Stimulated activated naive CD8-positive, alpha-beta T cell treated with anti-CD3 and anti-CD28 coated beads, Interleukin-15, Interleukin-2, amounts not matched to agents 100 ng/mL and 50 ng/mL, for 24 hours (primary cell): ENCODE measurements at regions not wholly inside any gene's neighbourhood (a gene's known extent, or its start where the extent isn't known, plus 50 kb on each side); places are given as distances from the start of the nearest gene placed in this dataset.

ENCODE experiments used
- H3K27ac Mint-ChIP-seq: one replicate; pipeline ENCODE4 v1.8.0; 2021; ENCODE audit warnings: mild to moderate bottlenecking, mixed read lengths
- H3K27me3 Mint-ChIP-seq: one replicate; pipeline ENCODE4 v1.8.0; 2021; ENCODE audit warnings: mixed read lengths
- H3K36me3 Mint-ChIP-seq: one replicate; pipeline ENCODE4 v1.8.0; 2021; ENCODE audit warnings: low read depth, mixed read lengths
- H3K4me1 Mint-ChIP-seq: one replicate; pipeline ENCODE4 v1.8.0; 2021; ENCODE audit warnings: low read depth, mixed read lengths
- H3K4me3 Mint-ChIP-seq: one replicate; pipeline ENCODE4 v1.8.0; 2021; ENCODE audit warnings: mild to moderate bottlenecking, mixed read lengths
- H3K9me3 Mint-ChIP-seq: one replicate; pipeline ENCODE4 v1.8.0; 2021; ENCODE audit warnings: mixed read lengths

DNA sequence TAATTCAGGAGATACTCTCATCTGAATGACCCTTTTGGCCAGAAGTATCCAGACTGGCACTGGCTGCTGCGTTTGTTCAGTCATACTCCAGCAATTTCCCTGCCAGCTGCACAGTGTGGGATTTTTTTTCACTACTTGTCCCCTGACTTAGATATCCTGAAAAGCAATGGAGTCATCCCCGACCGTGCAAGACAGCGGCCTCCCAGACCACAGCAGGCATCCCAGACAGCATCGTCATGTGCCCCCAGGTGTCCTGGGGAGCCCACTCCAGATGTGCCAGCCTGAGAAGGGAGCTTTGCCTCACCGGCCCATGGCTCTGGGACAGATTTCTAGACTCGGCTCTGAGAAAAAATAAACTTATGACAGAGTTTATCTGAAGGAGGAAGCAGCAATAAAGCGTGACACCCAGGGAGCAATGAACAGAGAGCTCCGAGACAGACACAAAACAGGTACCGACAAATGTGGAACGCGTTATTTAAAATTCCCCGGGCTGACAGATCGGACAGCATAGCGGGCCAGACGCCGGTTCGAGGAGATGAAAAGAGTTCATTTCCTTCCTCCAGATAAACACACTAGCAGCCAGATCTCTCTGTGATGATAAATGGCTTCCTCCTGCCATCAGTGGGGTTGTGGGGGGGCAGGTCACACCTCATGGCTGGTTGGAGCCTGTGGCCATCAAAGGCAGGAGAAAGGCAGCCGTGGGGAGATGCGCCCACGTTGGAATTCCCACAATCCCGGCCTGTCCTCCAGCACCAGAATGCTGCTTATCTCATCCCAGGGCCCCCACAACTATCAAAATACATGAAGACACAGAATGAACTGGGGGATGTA, 106.4 kb upstream of the FGF3 start:
- no peaks in the 10 kb centered on the region for H3K9me3 Mint-ChIP-seq
- no peak overlapping the region for H3K27ac Mint-ChIP-seq
- H3K4me1 Mint-ChIP-seq, result peaks cover 4% of the 10 kb centered on the region
- peaks cover 46% of the 10 kb centered on the region for H3K27me3 Mint-ChIP-seq
- no peak overlapping the region for H3K4me3 Mint-ChIP-seq
- no peaks in the 10 kb centered on the region for H3K36me3 Mint-ChIP-seq

DNA sequence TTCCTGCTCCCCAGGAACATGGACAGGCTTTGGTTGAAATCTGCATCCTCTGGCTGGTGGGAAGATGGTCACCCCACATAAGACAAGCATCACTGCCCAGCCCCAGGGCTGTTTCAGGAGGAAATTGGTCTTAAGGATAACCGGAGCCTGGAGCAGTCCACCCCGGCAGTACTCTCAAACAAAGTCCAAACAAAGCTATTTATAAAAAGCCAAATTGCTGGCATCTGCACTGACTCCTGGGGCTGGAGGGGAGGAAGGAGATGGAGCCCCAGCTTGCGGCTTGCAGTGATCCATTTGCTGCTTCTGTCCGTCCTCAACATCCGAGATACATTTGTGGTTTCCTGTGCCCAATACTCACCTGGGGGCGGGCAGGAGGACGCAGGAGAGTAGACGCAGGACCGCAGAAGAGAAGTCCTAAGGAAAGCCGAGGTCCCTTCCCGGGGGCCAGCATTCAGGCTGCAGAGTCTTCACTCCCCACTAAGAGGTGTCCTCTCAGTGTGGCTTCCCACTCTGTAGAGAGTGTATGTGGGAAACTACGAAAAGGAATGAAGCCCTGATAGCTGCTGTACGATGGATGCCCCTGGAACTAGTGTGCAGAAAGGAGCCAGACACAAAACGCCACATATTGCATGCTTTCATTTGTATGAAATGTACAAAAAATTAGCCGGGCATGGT, 107.3 kb upstream of the FGF3 start:
- Mint-ChIP-seq H3K9me3 (no peaks in the 10 kb centered on the region), H3K27ac (no peak overlapping the region), H3K27me3 (peaks cover 47% of the 10 kb centered on the region), H3K4me3 (no peak overlapping the region), H3K4me1 (peaks cover 4% of the 10 kb centered on the region), H3K36me3 (no peaks in the 10 kb centered on the region)

- no peaks in the 10 kb centered on the region for H3K9me3 Mint-ChIP-seq
- peaks cover 44% of the 10 kb centered on the region for H3K27me3 Mint-ChIP-seq
- H3K4me3 Mint-ChIP-seq, result no peak overlapping the region
- H3K27ac Mint-ChIP-seq, result no peak overlapping the region
- peaks cover 4% of the 10 kb centered on the region for H3K4me1 Mint-ChIP-seq
- H3K36me3 Mint-ChIP-seq, result no peaks in the 10 kb centered on the region
These were observed 108.9 kb upstream of the FGF3 start for GRCh38 chr11:69928121-69928520.

DNA sequence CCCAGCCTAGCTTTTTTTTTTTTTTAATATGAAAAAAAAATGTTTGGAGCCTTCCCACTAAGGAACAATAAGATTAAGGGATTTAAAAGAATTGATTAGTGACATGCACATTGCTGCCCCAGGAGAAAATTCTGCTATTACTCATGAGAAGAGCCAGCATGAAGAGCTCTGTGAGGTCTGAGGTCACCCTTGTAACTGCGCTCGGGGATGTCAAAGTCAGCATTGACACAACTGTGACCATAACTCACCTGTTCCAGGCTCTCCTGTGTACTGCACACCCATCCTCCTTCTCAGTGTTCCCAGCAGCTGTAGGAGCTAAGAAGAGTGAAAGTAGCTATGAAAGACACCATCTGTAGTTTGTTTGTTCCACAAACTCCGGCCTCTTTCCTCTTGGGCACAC, 109.8 kb upstream of the FGF3 start:
- H3K27me3 Mint-ChIP-seq, result peaks cover 37% of the 10 kb centered on the region
- no peaks in the 10 kb centered on the region for H3K36me3 Mint-ChIP-seq
- no peak overlapping the region for H3K4me3 Mint-ChIP-seq
- H3K9me3 Mint-ChIP-seq, result no peaks in the 10 kb centered on the region
- no peak overlapping the region for H3K27ac Mint-ChIP-seq
- H3K4me1 Mint-ChIP-seq, result peaks cover 4% of the 10 kb centered on the region

DNA sequence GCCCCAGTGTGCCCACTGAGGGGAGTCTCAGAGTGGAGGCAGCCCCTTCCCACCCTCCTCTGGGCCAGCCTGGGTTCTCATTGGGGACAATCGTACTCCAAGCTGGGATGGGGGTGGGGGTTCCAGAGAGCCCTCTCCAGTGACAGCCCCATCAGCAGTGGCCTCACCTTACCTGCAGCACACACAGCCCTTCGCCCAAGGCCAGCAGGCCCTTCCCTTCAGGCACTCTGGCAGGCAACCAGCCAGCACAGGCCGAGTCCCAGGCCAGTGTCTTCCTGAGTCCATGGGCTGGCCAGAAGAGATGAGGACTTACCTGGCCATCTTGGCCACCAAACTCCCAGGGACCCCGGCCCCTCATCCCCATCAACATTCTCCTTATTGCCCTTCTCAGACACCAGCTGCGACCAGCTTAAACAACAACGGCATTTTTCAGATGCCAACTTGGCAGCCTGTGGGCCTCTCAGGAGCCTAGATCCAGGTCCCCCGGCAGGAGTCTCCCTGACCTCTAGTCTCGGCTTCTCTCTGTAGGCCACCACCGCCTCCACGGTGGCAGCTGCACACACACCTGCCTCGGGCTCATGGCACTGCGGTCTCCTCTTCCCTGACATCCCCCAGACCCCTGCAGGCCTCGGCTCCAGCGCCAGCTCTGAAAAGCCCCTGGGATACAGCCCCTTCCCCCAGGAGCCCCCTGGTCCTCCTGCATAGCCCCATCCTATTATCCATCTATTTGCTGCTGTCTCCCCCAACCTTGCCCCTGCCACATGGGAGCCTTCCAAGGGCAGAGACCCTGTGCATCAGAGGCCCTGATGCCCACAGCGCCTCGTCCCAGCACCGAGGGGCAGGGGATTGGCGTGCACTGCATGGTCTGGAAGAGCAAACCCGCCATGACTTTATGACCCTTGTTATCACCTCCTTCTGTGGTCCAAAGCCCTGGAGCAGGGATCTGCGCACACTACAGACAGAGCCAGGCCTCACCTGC, 111.2 kb upstream of the FGF3 start:
- peaks cover 4% of the 10 kb centered on the region for H3K4me1 Mint-ChIP-seq
- H3K9me3 Mint-ChIP-seq, result no peaks in the 10 kb centered on the region
- H3K36me3 Mint-ChIP-seq, result no peaks in the 10 kb centered on the region
- no peak overlapping the region for H3K4me3 Mint-ChIP-seq
- no peak overlapping the region for H3K27ac Mint-ChIP-seq
- peaks cover 25% of the 10 kb centered on the region for H3K27me3 Mint-ChIP-seq

- Mint-ChIP-seq H3K4me1 (no peaks in the 10 kb centered on the region), H3K9me3 (no peaks in the 10 kb centered on the region), H3K36me3 (no peaks in the 10 kb centered on the region), H3K27me3 (peaks cover 16% of the 10 kb centered on the region), H3K4me3 (no peak overlapping the region), H3K27ac (no peak overlapping the region)
These were observed 112.1 kb upstream of the FGF3 start for GRCh38 chr11:69931060-69931910.

DNA sequence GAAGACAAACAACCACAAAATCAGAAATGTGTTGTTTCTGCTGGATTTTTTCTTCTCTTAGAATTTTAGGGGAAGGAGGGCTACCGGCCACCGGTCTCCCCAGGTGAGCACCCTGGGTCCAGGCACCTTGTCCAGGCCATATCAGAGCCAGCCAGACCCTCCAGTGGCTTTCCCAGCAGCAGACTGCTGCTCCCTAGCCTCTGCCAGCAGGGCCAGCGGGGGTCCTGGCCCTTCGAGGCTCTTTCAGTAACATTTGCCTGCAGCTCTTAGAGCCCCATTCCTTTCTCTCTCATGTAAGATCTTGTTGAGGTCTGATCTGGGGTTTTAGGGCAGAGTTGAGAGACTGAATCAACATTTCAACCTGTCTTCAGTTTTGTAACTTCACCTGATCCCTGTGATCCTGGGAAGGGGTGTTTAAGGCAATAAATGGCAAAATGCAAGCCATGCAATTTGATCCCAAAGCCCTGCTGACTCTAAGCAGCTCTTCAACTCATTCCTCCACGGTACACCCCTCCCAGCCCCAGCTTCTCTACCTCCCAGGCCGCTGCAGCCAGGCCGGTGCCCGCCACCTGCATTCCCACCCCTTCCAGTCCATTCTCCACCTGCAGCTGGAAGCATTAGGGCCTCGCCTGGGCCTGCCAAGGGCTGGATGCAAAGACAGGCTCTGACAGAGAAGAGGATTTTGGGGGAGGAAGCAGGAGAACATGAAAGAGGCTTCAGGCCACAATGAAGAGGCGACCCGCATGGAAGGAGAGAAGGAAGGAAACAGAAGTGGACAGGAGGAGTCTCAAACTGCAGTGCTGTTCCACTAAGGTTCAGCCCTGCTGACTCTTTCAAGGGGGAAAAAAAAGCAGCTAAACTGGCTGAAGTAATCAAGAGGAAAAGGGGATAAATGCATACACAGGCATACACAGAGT, 113.0 kb upstream of the FGF3 start:
- H3K36me3 Mint-ChIP-seq, result no peaks in the 10 kb centered on the region
- peaks cover 10% of the 10 kb centered on the region for H3K27me3 Mint-ChIP-seq
- H3K9me3 Mint-ChIP-seq, result no peaks in the 10 kb centered on the region
- H3K27ac Mint-ChIP-seq, result no peak overlapping the region
- no peak overlapping the region for H3K4me3 Mint-ChIP-seq
- H3K4me1 Mint-ChIP-seq, result no peaks in the 10 kb centered on the region

GRCh38 chr11:69934861-69935494, 115.8 kb upstream of the FGF3 start:
- no peaks in the 10 kb centered on the region for H3K9me3 Mint-ChIP-seq
- no peak overlapping the region for H3K4me3 Mint-ChIP-seq
- no peak overlapping the region for H3K27ac Mint-ChIP-seq
- H3K4me1 Mint-ChIP-seq, result no peaks in the 10 kb centered on the region
- no peaks in the 10 kb centered on the region for H3K36me3 Mint-ChIP-seq
- H3K27me3 Mint-ChIP-seq, result peaks cover 4% of the 10 kb centered on the region

DNA sequence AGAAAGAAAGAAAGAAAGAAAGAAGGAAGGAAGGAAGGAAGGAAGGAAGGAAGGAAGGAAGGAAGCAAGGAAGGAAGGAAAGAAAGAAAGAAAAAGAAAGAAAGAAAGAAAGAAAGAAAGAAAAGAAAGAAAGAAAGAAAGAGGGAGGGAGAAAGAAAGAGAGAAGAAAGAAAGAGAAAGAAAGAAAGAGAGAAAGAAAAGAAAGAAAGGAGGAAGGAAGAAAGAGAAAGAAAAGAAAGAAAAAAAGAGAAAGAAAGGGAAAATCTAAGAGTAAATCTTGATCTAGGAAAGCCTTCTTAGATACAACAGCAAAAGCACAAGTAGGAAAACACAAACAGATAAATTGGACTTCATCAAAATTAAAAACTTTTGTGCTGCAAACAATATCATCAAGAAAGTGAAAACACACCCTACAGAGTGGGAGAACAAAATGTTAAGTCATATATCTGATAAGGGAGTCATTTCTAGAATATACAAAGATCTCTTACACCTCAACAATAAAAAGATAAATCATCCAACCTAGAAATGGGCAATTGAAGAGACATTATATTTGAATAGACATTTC, 116.8 kb upstream of the FGF3 start:
- no peaks in the 10 kb centered on the region for H3K4me1 Mint-ChIP-seq
- H3K27me3 Mint-ChIP-seq, result peaks cover 8% of the 10 kb centered on the region
- H3K36me3 Mint-ChIP-seq, result no peaks in the 10 kb centered on the region
- no peak overlapping the region for H3K27ac Mint-ChIP-seq
- no peaks in the 10 kb centered on the region for H3K9me3 Mint-ChIP-seq
- no peak overlapping the region for H3K4me3 Mint-ChIP-seq

- Mint-ChIP-seq H3K4me1 (no peaks in the 10 kb centered on the region), H3K36me3 (no peaks in the 10 kb centered on the region), H3K4me3 (no peak overlapping the region), H3K9me3 (no peaks in the 10 kb centered on the region), H3K27me3 (peaks cover 11% of the 10 kb centered on the region), H3K27ac (no peak overlapping the region)
These were observed 117.6 kb upstream of the FGF3 start for GRCh38 chr11:69936771-69937170.

- Mint-ChIP-seq H3K4me1 (no peaks in the 10 kb centered on the region), H3K27me3 (peaks cover 15% of the 10 kb centered on the region), H3K36me3 (no peaks in the 10 kb centered on the region), H3K27ac (no peak overlapping the region), H3K9me3 (no peaks in the 10 kb centered on the region), H3K4me3 (no peak overlapping the region)
These were observed 119.0 kb upstream of the FGF3 start for GRCh38 chr11:69938206-69938605.

- H3K4me1 Mint-ChIP-seq, result no peaks in the 10 kb centered on the region
- H3K27me3 Mint-ChIP-seq, result peaks cover 15% of the 10 kb centered on the region
- H3K4me3 Mint-ChIP-seq, result no peak overlapping the region
- H3K9me3 Mint-ChIP-seq, result no peaks in the 10 kb centered on the region
- no peak overlapping the region for H3K27ac Mint-ChIP-seq
- no peaks in the 10 kb centered on the region for H3K36me3 Mint-ChIP-seq
These were observed 120.5 kb upstream of the FGF3 start for GRCh38 chr11:69939551-69940245.
